Parathyroid adenoma (tissue), 2 donors: ENCODE measurements at regions not wholly inside any gene's neighbourhood (a gene's known extent, or its start where the extent isn't known, plus 50 kb on each side); places are given as distances from the start of the nearest gene placed in this dataset.

ENCODE experiments used
- H2AFZ ChIP-seq: fragments of 300-600 bp; sonication (generic); one replicate; pipeline ENCODE4 v1.7.0; 2017; ENCODE audit warnings: antibody characterized with exemption, mild to moderate bottlenecking
- H3K27ac ChIP-seq: fragments of 300-600 bp; sonication (generic); one replicate; pipeline ENCODE4 v1.7.0; 2017
- H3K27me3 ChIP-seq: fragments of 300-600 bp; sonication (generic); one replicate; pipeline ENCODE4 v1.7.0; 2017; ENCODE audit warnings: low read length; ENCODE audit not compliant: control insufficient read depth, insufficient read depth
- H3K36me3 ChIP-seq: fragments of 300-600 bp; sonication (generic); one replicate; pipeline ENCODE4 v1.7.0; 2017; ENCODE audit warnings: low read length; ENCODE audit not compliant: control insufficient read depth, insufficient read depth
- H3K4me1 ChIP-seq: fragments of 300-600 bp; sonication (generic); one replicate; pipeline ENCODE4 v1.7.0; 2017; ENCODE audit warnings: control low read depth
- H3K4me2 ChIP-seq: fragments of 300-600 bp; sonication (generic); one replicate; pipeline ENCODE4 v1.7.0; 2017; ENCODE audit warnings: low read length
- H3K4me3 ChIP-seq: fragments of 300-600 bp; sonication (generic); one replicate; pipeline ENCODE4 v1.7.0; 2017; ENCODE audit warnings: low read depth, low read length
- H3K79me2 ChIP-seq: fragments of 300-600 bp; sonication (generic); one replicate; pipeline ENCODE4 v1.7.0; 2017; ENCODE audit warnings: control low read depth
- H3K9ac ChIP-seq: fragments of 300-600 bp; sonication (generic); one replicate; pipeline ENCODE4 v1.7.0; 2017; ENCODE audit warnings: mild to moderate bottlenecking
- H3K9me3 ChIP-seq: fragments of 300-600 bp; sonication (generic); one replicate; pipeline ENCODE4 v1.7.0; 2017; ENCODE audit warnings: low read length; ENCODE audit not compliant: control insufficient read depth
- CTCF ChIP-seq: fragments of 300-600 bp; sonication (generic); IDR thresholded peaks from one replicate; pipeline ENCODE4 v1.7.0; 2017; ENCODE audit warnings: antibody characterized with exemption, mild to moderate bottlenecking
- donor health status: primary hyperparathyroidism.

GRCh38 chr11:35085531-35086165 is 53.3 kb upstream of the CD44 start:
- no peaks in the 10 kb centered on the region for H3K4me1 ChIP-seq
- no peaks in the 10 kb centered on the region for H3K36me3 ChIP-seq
- no peaks in the 10 kb centered on the region for H3K9me3 ChIP-seq
- no peaks in the 10 kb centered on the region for H3K79me2 ChIP-seq
- no peak overlapping the region for H3K9ac ChIP-seq
- no peak overlapping the region for H3K27ac ChIP-seq
- no peak overlapping the region for H2AFZ ChIP-seq
- H3K27me3 ChIP-seq: no peaks in the 10 kb centered on the region
- H3K4me3 ChIP-seq: no peak overlapping the region
- TF ChIP-seq CTCF: no peak
- no peak overlapping the region for H3K4me2 ChIP-seq

GRCh38 chr11:35087648-35088047 is 51.3 kb upstream of the CD44 start:
- H3K9me3 ChIP-seq: no peaks in the 10 kb centered on the region
- TF ChIP-seq CTCF: no peak
- H3K4me2 ChIP-seq: no peak overlapping the region
- H2AFZ ChIP-seq: no peak overlapping the region
- H3K27ac ChIP-seq: no peak overlapping the region
- H3K36me3 ChIP-seq: no peaks in the 10 kb centered on the region
- no peak overlapping the region for H3K4me3 ChIP-seq
- H3K27me3 ChIP-seq: no peaks in the 10 kb centered on the region
- no peaks in the 10 kb centered on the region for H3K79me2 ChIP-seq
- H3K4me1 ChIP-seq: no peaks in the 10 kb centered on the region
- H3K9ac ChIP-seq: no peak overlapping the region

GRCh38 chr11:35088226-35088625 is 50.7 kb upstream of the CD44 start:
- no peak overlapping the region for H3K4me2 ChIP-seq
- H2AFZ ChIP-seq: no peak overlapping the region
- H3K4me3 ChIP-seq: no peak overlapping the region
- H3K4me1 ChIP-seq: no peaks in the 10 kb centered on the region
- no peak overlapping the region for H3K9ac ChIP-seq
- no peaks in the 10 kb centered on the region for H3K9me3 ChIP-seq
- TF ChIP-seq CTCF: no peak
- H3K36me3 ChIP-seq: no peaks in the 10 kb centered on the region
- H3K27me3 ChIP-seq: no peaks in the 10 kb centered on the region
- no peaks in the 10 kb centered on the region for H3K79me2 ChIP-seq
- no peak overlapping the region for H3K27ac ChIP-seq

GRCh38 chr11:35088676-35089075 is 50.3 kb upstream of the CD44 start:
- Histone ChIP-seq H3K27me3 (no peaks in the 10 kb centered on the region), H3K9ac (no peak overlapping the region), H3K4me1 (no peaks in the 10 kb centered on the region), H3K4me3 (no peak overlapping the region), H3K36me3 (no peaks in the 10 kb centered on the region), H3K4me2 (no peak overlapping the region), H2AFZ (no peak overlapping the region), H3K27ac (no peak overlapping the region), H3K9me3 (no peaks in the 10 kb centered on the region), H3K79me2 (no peaks in the 10 kb centered on the region)
- no peak for TF ChIP-seq CTCF
